Fibroblast of skin of abdomen (primary cell): ENCODE measurements at regions not wholly inside any gene's neighbourhood (a gene's known extent, or its start where the extent isn't known, plus 50 kb on each side); places are given as distances from the start of the nearest gene placed in this dataset.
A peak's percentile ranks its signal among the peaks of the same experiment; 100 is the strongest.

Experiments
- DNase-seq: peaks from one replicate; pipeline ENCODE4 v3.0.0-alpha.2; 2013

GRCh38 chr18:22355598-22355997 is 62.1 kb downstream of the CTAGE1 start:
- DNase-seq, result no peak

DNA sequence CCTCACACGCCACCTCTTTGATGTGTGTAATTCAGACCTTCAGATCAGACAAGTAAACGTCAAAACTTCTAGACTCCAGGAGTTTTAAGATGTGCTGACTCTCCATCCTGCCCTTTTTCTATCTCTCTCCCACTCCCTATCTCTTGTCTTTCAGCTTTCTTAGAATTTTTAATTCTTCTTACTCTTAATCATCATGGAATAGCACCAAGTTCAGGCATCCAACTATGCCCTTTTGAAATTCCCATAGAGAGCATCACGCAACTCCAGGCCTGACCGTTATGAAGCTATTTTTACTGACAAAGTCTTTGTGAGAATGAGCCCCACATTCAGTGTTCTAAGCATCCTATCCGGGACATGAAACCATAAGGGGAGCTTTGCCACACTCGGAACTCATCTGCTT is 62.6 kb downstream of the CTAGE1 start:
- DNase-seq, result no peak

- DNase-seq, result no peak
Measured at GRCh38 chr18:22349966-22350365, 67.7 kb downstream of the CTAGE1 start.

- DNase-seq, result no peak
Measured at GRCh38 chr18:22349317-22349898, 68.3 kb downstream of the CTAGE1 start.

GRCh38 chr18:22348521-22349316 is 69.0 kb downstream of the CTAGE1 start:
- DNase-seq, result peak; percentile 77

GRCh38 chr18:22347606-22348511 is 69.9 kb downstream of the CTAGE1 start:
- DNase-seq, result no peak

- peak; percentile 67 for DNase-seq
Measured at GRCh38 chr18:22346953-22347605, 70.6 kb downstream of the CTAGE1 start.

DNA sequence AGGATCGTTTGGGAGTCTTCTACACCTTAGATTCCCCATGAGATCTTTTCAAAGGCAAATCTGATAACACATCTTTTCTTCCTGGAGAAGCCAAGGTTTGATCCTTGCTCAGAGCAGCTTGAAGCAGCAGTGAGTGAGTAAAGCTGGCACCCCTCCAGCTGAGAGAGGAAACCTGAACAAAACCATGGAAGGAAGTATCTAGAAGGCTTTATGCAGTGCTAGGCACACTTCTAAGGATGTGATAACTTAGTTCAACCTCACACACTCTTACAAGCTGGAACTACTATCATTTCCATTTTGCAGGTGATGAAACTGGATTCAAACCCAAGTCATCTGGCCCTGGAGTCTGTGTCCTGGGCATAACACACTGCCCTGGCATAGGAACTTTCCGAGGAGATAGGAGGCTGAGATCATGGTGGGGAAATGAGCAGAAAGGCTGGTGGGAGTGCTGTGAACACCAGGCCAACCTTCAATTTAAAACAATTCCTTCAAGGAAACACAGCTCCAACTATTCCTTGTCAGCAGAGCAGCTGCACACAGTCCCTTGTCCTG is 71.2 kb downstream of the CTAGE1 start:
- DNase-seq, result peak; percentile 75

GRCh38 chr18:22345718-22346117 is 72.0 kb downstream of the CTAGE1 start:
- no peak for DNase-seq

- no peak for DNase-seq
Measured at GRCh38 chr18:22344908-22345670, 72.6 kb downstream of the CTAGE1 start.

GRCh38 chr18:22344445-22344844 is 73.3 kb downstream of the CTAGE1 start:
- no peak for DNase-seq

- no peak for DNase-seq
Measured at GRCh38 chr18:22343613-22344012, 74.1 kb downstream of the CTAGE1 start.

- DNase-seq, result peak; percentile 73
Measured at GRCh38 chr18:22342625-22343024, 75.1 kb downstream of the CTAGE1 start.

- DNase-seq, result no peak
Measured at GRCh38 chr18:22340331-22340730, 77.4 kb downstream of the CTAGE1 start.

GRCh38 chr18:22339913-22340312 is 77.8 kb downstream of the CTAGE1 start:
- no peak for DNase-seq

DNA sequence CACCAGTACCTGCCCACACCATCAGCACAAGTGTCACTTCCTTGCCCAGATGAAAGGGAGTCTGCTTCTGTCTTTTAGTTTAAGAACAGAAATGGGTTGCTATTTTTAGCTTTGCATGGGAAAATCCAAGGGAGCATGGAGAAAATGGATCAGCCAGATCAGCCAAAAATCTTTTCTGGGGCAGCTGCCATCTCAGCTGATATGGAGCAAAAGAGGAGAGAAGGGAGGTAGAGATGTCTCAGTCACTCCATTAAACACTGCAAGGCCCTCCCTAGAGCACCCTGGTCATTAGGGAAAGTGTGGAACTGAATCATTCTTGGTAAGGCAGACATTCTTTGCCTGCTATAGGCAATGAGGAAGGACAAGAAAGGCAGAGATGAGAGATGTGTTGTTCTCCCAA is 79.9 kb downstream of the CTAGE1 start:
- no peak for DNase-seq

GRCh38 chr18:22337306-22337705 is 80.4 kb downstream of the CTAGE1 start:
- no peak for DNase-seq

DNA sequence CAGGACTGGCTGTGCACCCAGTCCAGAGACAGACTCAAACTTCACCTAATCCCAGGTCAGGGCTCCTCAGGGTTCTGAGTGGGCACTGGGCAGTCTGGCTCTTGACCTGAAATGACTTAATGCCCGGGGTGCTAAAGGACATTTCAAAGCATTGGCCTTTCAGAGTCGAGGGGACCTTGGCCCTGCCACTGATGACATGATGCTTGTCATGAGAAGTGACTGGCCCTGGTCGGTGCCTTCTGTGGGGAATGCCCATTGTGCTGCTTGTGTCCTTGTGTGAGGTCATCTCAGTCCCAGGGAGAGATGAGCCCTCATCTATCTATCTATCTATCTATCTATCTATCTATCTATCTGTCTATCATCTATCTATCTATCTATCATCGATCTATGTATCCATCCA is 81.3 kb downstream of the CTAGE1 start:
- DNase-seq, result no peak

- DNase-seq, result no peak
Measured at GRCh38 chr18:22335731-22336198, 82.0 kb downstream of the CTAGE1 start.

DNA sequence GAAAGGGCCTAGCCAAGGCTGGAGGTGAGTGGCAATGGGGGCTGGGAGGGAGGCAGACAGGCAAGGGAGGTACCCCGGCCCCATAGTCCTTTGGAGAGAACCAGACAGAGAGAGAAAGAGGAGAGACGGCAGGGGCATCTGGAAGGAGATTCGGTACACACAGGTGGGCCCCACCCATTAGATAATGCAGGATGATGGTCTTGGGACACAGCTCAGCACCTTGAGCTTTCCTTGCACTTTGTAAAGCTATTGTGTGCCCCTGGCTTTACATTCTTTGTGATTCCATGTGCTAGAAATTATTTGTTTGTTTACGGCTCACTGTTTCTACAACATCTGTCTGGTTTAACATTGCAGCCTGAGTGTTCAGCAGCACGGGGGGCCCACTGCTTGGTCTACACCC is 83.1 kb downstream of the CTAGE1 start:
- no peak for DNase-seq

- DNase-seq, result no peak
Measured at GRCh38 chr18:22332590-22332989, 85.1 kb downstream of the CTAGE1 start.

GRCh38 chr18:22330508-22330907 is 87.2 kb downstream of the CTAGE1 start:
- no peak for DNase-seq
